GM12875 (cell line): ENCODE measurements at regions not wholly inside any gene's neighbourhood (a gene's known extent, or its start where the extent isn't known, plus 50 kb on each side); places are given as distances from the start of the nearest gene placed in this dataset.
"Not testable (repeated sequence)": the region's sequence is repeated elsewhere in the genome, so short reads cannot be mapped to it uniquely, and the experiment has no call there.

Experiments used
- H3K4me3 ChIP-seq: one replicate; pipeline ENCODE4 v1.5.1; 2011; ENCODE audit warnings: low read depth, low read length, control low read depth
- TF ChIP-seq, protein P1 (sequence below): IDR thresholded peaks from 2 replicates; pipeline ENCODE4 v1.5.1; 2011; ENCODE audit warnings: low read depth, mild to moderate bottlenecking, control low read depth, inconsistent platforms, low read length, moderate library complexity, borderline replicate concordance; ENCODE audit not compliant: insufficient read depth

GRCh38 chr3:33941804-33942203 is 143.4 kb downstream of the PDCD6IP start:
- no peak overlapping the region for H3K4me3 ChIP-seq
- TF ChIP-seq, protein P1, sequence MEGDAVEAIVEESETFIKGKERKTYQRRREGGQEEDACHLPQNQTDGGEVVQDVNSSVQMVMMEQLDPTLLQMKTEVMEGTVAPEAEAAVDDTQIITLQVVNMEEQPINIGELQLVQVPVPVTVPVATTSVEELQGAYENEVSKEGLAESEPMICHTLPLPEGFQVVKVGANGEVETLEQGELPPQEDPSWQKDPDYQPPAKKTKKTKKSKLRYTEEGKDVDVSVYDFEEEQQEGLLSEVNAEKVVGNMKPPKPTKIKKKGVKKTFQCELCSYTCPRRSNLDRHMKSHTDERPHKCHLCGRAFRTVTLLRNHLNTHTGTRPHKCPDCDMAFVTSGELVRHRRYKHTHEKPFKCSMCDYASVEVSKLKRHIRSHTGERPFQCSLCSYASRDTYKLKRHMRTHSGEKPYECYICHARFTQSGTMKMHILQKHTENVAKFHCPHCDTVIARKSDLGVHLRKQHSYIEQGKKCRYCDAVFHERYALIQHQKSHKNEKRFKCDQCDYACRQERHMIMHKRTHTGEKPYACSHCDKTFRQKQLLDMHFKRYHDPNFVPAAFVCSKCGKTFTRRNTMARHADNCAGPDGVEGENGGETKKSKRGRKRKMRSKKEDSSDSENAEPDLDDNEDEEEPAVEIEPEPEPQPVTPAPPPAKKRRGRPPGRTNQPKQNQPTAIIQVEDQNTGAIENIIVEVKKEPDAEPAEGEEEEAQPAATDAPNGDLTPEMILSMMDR = no peak

DNA sequence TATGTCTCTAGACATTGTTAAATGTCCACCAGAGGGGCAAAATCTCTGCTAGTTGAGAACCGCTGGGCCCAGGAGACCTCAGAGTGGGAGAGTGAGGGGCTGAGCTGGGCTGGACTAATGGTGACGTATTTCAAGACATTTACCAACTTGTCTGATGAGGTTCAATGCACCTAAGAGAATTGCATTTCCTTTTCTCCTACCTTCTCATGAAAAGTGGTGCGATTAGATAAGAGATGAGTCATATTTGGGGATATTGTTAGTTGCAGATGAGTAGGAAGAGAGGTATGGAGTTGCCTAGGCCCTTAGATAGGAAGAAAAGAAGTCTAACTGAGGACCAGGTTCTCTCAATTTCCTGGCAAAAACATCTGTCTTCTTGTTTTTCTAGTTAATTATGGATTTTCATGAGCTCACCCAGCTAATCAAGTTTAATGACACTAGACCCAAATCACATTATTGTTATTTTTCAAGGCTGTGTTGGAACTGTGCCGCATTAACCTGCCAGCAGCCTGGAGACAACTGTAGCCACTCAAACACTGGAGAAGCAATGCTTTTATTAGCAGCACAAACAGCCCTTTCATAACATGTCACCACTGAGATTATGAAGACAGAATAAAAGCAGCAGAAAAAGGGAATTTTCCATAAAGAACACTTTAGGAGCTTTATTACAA is 144.2 kb downstream of the PDCD6IP start:
- TF ChIP-seq, protein P1 = no peak

DNA sequence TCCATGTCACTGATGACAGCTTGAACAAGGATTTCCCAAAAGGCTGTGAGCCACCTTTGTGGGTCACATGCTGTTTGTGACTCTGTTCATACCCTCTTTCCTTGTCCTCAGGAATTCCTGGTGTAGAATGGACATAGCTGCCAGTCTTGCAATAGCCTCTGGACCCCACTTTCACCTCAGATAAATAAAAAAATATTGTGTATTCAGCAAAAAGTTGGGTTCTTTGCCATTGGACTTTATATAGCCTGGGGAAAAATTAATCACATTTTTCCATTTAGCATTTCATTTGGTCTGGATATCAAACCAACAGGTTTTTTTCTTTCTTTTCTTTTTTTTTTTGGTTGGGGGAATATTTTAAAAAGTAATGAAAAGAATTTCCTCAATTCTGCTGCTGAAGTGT is 144.8 kb downstream of the PDCD6IP start:
- no peak overlapping the region for H3K4me3 ChIP-seq
- TF ChIP-seq, protein P1 = no peak

More for the DNA sequence above, 144.2 kb downstream of the PDCD6IP start:
- no peak overlapping the region for H3K4me3 ChIP-seq

- H3K4me3 ChIP-seq = not testable (repeated sequence)
Measured at GRCh38 chr3:33946612-33947011, 148.2 kb downstream of the PDCD6IP start.

- no peak overlapping the region for H3K4me3 ChIP-seq
Measured at GRCh38 chr3:33947272-33948195, 149.1 kb downstream of the PDCD6IP start.

GRCh38 chr3:33949074-33949473 is 150.6 kb downstream of the PDCD6IP start:
- TF ChIP-seq, protein P1 = no peak
- H3K4me3 ChIP-seq = no peak overlapping the region

More at GRCh38 chr3:33947272-33948195, 149.1 kb downstream of the PDCD6IP start:
- TF ChIP-seq, protein P1 = no peak

DNA sequence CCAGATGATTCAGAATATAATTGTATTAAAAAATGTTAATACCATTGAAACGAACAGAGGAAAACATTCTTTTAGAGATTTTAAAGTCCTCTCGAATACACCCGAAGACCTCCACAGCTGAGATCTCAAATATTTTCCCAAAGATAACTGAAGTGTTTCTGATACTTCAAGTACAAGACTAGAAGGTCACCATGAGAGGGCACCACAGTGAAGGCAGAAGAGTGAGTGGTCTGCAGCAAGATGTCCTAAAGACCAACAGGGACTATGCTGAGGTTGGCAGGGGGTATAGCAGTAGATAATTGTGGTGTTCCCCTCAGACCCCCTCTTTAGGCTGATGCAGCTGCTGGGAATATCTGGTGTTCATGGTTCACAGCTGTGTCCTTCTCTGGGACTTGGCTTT is 156.5 kb downstream of the PDCD6IP start:
- H3K4me3 ChIP-seq = no peak overlapping the region
- TF ChIP-seq, protein P1 = peak; percentile 36; the same call in 1 of the 2 replicates
